ENCODE measurements at regions not wholly inside any gene's neighbourhood (a gene's known extent, or its start where the extent isn't known, plus 50 kb on each side); places are given as distances from the start of the nearest gene placed in this dataset.

- no peak for DNase-seq (ENCODE audit: low spot score)
These were observed 101.9 kb upstream of the NPTX2 start for GRCh38 chr7:98515201-98515600.

- DNase-seq (ENCODE audit: low spot score): no peak
These were observed 102.7 kb upstream of the NPTX2 start for GRCh38 chr7:98514211-98515031.

GRCh38 chr7:98511175-98511574 is 105.9 kb upstream of the NPTX2 start:
- no peak for DNase-seq (ENCODE audit: low spot score)

GRCh38 chr7:98509836-98510235 is 107.2 kb upstream of the NPTX2 start:
- DNase-seq (ENCODE audit: low spot score): no peak

GRCh38 chr7:98506471-98506870 is 105.6 kb upstream of the BAIAP2L1 start:
- no peak for DNase-seq (ENCODE audit: low spot score)

GRCh38 chr7:98500764-98501163 is 99.9 kb upstream of the BAIAP2L1 start:
- DNase-seq (ENCODE audit: low spot score): no peak

GRCh38 chr7:98496618-98497017 is 95.7 kb upstream of the BAIAP2L1 start:
- DNase-seq (ENCODE audit: low spot score): no peak

- DNase-seq (ENCODE audit: low spot score): no peak
These were observed 94.5 kb upstream of the BAIAP2L1 start for GRCh38 chr7:98495200-98495955.

GRCh38 chr7:98493030-98493778 is 92.3 kb upstream of the BAIAP2L1 start:
- no peak for DNase-seq (ENCODE audit: low spot score)

GRCh38 chr7:98488167-98488566 is 87.3 kb upstream of the BAIAP2L1 start:
- no peak for DNase-seq (ENCODE audit: low spot score)

GRCh38 chr7:98483964-98484545 is 83.2 kb upstream of the BAIAP2L1 start:
- no peak for DNase-seq (ENCODE audit: low spot score)

GRCh38 chr7:98483276-98483963 is 82.5 kb upstream of the BAIAP2L1 start:
- DNase-seq (ENCODE audit: low spot score): no peak

- DNase-seq (ENCODE audit: low spot score): no peak
These were observed 78.4 kb upstream of the BAIAP2L1 start for GRCh38 chr7:98479318-98479717.

GRCh38 chr7:98475352-98475751 is 74.5 kb upstream of the BAIAP2L1 start:
- no peak for DNase-seq (ENCODE audit: low spot score)

GRCh38 chr7:98474558-98474957 is 73.7 kb upstream of the BAIAP2L1 start:
- DNase-seq (ENCODE audit: low spot score): no peak

GRCh38 chr7:98472521-98472954 is 71.6 kb upstream of the BAIAP2L1 start:
- no peak for DNase-seq (ENCODE audit: low spot score)

- peak; percentile 55 for DNase-seq (ENCODE audit: low spot score)
These were observed 69.8 kb upstream of the BAIAP2L1 start for GRCh38 chr7:98470485-98471240.

GRCh38 chr7:98469088-98469487 is 68.2 kb upstream of the BAIAP2L1 start:
- DNase-seq (ENCODE audit: low spot score): no peak

- no peak for DNase-seq (ENCODE audit: low spot score)
These were observed 66.9 kb upstream of the BAIAP2L1 start for GRCh38 chr7:98467570-98468312.

GRCh38 chr7:98465022-98465421 is 64.1 kb upstream of the BAIAP2L1 start:
- DNase-seq (ENCODE audit: low spot score): no peak
